K562 (cell line): ENCODE measurements at regions not wholly inside any gene's neighbourhood (a gene's known extent, or its start where the extent isn't known, plus 50 kb on each side); places are given as distances from the start of the nearest gene placed in this dataset.

ENCODE experiments used
- ATAC-seq: fragments of 200-7000 bp; cut with Tn5 transposase; 3 replicates; pipeline ENCODE4 v1.9.1; 2020; ENCODE audit warnings: moderate library complexity
- BruUV-seq: library from RNA; stranded (reverse); fragments of 400-500 nt; replicated peaks from 2 replicates; lab custom pipeline; 2021; lab: Mats Ljungman, UMichigan
- CTCF ChIA-PET: fragments of 300-600 bp; formaldehyde crosslinking; extraction: SDS; loops from one replicate; lab custom pipeline; 2021; ENCODE audit warnings: low intra/inter-chr PET ratio; lab: Yijun Ruan, JAX
- POLR2A ChIA-PET: fragments of 300-600, 350-650 bp; sonication (Branson Sonifier 250); formaldehyde crosslinking; extraction: SDS; loops from one replicate; lab custom pipeline; 2021; ENCODE audit warnings: antibody characterized with exemption, inconsistent platforms; lab: Yijun Ruan, JAX
- DNase-seq, 4 experiments: peaks; one replicate each; pipeline versions ENCODE4 v3.0.0 to v3.0.0-alpha.2; 2011 to 2018; ENCODE audit warnings: low spot score in 3 of 4, mixed read lengths in 3 of 4; ENCODE audit errors: extremely low read depth in 1 of 4
- FAIRE-seq: peaks from 2 replicates; lab custom pipeline; 2011; peaks lifted over from hg19 to GRCh38; lab: Jason Lieb, UNC
- H2AFZ ChIP-seq: 2 replicates; pipeline ENCODE4 v1.6.0; 2011; ENCODE audit warnings: low read depth, low read length, control low read depth, inconsistent platforms
- H3K27ac ChIP-seq: fragments of 200-600 bp; 3 replicates; pipeline ENCODE4 v1.8.0; 2011; ENCODE audit warnings: low read depth, mild to moderate bottlenecking, control low read depth, inconsistent platforms, low read length, moderate library complexity, mixed read lengths; ENCODE audit errors: extremely low read depth
- H3K27me3 ChIP-seq, 2 experiments: fragments of 300-600 bp in 1 of 2; 2 replicates in 1 of 2; 3 replicates in 1 of 2; pipeline versions ENCODE4 v1.6.0 to v1.8.0; 2011; ENCODE audit warnings: inconsistent platforms in 2 of 2, low read length in 2 of 2, mild to moderate bottlenecking in 1 of 2, mixed read lengths in 1 of 2, moderate library complexity in 1 of 2; ENCODE audit not compliant: control insufficient read depth in 2 of 2, insufficient read depth in 2 of 2
- H3K36me3 ChIP-seq: fragments of 300-600 bp; 3 replicates; pipeline ENCODE4 v1.8.0; 2011; ENCODE audit warnings: mild to moderate bottlenecking, low read length, inconsistent platforms; ENCODE audit not compliant: control insufficient read depth, insufficient read depth
- H3K4me1 ChIP-seq, 2 experiments: fragments of 200-600 bp in 1 of 2; replicated peaks in 1 of 2; 2 replicates in 1 of 2; 3 replicates in 1 of 2; pipeline versions ENCODE4 v1.5.1 to v1.8.0; 2011; ENCODE audit warnings: inconsistent platforms in 2 of 2, low read length in 2 of 2, mild to moderate bottlenecking in 1 of 2, mixed read lengths in 1 of 2, moderate library complexity in 1 of 2; ENCODE audit not compliant: control insufficient read depth in 2 of 2, insufficient read depth in 2 of 2
- H3K4me2 ChIP-seq: 2 replicates; pipeline ENCODE4 v1.6.1; 2011; ENCODE audit warnings: low read length, control low read depth, inconsistent platforms, mixed read lengths; ENCODE audit not compliant: insufficient read depth
- H3K4me3 ChIP-seq: fragments of 200-600 bp; sonication (generic), shearing (Covaris generic); 2 replicates; pipeline ENCODE4 v1.5.1; 2016; ENCODE audit warnings: control low read depth, inconsistent platforms
- H3K79me2 ChIP-seq: fragments of 200-600 bp; 3 replicates; pipeline ENCODE4 v1.8.0; 2011; ENCODE audit warnings: low read length, inconsistent platforms; ENCODE audit not compliant: control insufficient read depth, insufficient read depth
- H3K9ac ChIP-seq, 2 experiments: 2 replicates each; pipeline versions ENCODE4 v1.6.0 to v1.6.1; 2011; ENCODE audit warnings: low read depth in 2 of 2, low read length in 2 of 2, control low read depth in 1 of 2, inconsistent platforms in 1 of 2, mild to moderate bottlenecking in 1 of 2, mixed read lengths in 1 of 2; ENCODE audit not compliant: insufficient read depth in 1 of 2
- H3K9me1 ChIP-seq: one replicate; pipeline ENCODE4 v1.6.0; 2011; ENCODE audit warnings: inconsistent platforms, mild to moderate bottlenecking, low read length, moderate library complexity; ENCODE audit not compliant: control insufficient read depth, insufficient read depth
- H3K9me3 ChIP-seq: replicated peaks from 2 replicates; pipeline ENCODE4 v1.5.1; 2011; ENCODE audit warnings: low read depth, low read length, inconsistent platforms; ENCODE audit not compliant: control insufficient read depth, insufficient read depth
- H4K20me1 ChIP-seq: replicated peaks from 2 replicates; pipeline ENCODE4 v1.6.1; 2011; ENCODE audit warnings: low read length, inconsistent platforms, mixed read lengths; ENCODE audit not compliant: control insufficient read depth, insufficient read depth
- ELK1 ChIP-seq: sonication (generic); formaldehyde crosslinking; IDR thresholded peaks from 2 replicates; pipeline ENCODE4 v1.8.1; 2022; ENCODE audit warnings: missing genetic modification reagents
- NCOA6 ChIP-seq: fragments of 450-650 bp; IDR thresholded peaks from 2 replicates; pipeline ENCODE4 v1.6.1; 2017; ENCODE audit warnings: mild to moderate bottlenecking
- STAT5B ChIP-seq: fragments of 250-450 bp; sonication (Bioruptor Pico); IDR thresholded peaks from 2 replicates; pipeline ENCODE4 v1.8.0; 2021; ENCODE audit warnings: mild to moderate bottlenecking, inconsistent platforms
- THAP12 ChIP-seq: fragments of 250-450 bp; sonication (Bioruptor Pico); IDR thresholded peaks from 2 replicates; pipeline ENCODE4 v1.9.0; 2021; ENCODE audit warnings: mild to moderate bottlenecking, inconsistent platforms
- ZBTB43 ChIP-seq: sonication (generic); formaldehyde crosslinking; IDR thresholded peaks from 2 replicates; pipeline ENCODE4 v1.8.0; 2023; ENCODE audit warnings: mild to moderate bottlenecking, missing genetic modification reagents
- ZC3H11A ChIP-seq: IDR thresholded peaks from 2 replicates; pipeline ENCODE4 v1.6.1; 2012; ENCODE audit warnings: low read depth, low read length, improper control_type of control experiment
- WGBS: fragments of 100-300 bp; shearing (Covaris generic); methylation state at CpG from one replicate; pipeline ENCODE4 v1.1.6; 2016; ENCODE audit warnings: low coverage, mixed read lengths; ENCODE audit not compliant: insufficient coverage; ENCODE audit errors: missing lambda C conversion rate; 5-methylcytosine and 5-hydroxymethylcytosine counted together
- in situ Hi-C: fragments of 300-500 bp; cut with MboI; formaldehyde crosslinking; loops from 4 replicates; pipeline ENCODE4 v1.15.0; 2018; ENCODE audit warnings: inconsistent platforms, mixed read lengths
- intact Hi-C: fragments of 100-400 bp; cut with micrococcal nuclease; formaldehyde crosslinking; loops from 2 replicates; pipeline ENCODE4 v1.14.2; 2022

- Histone ChIP-seq H3K9me1 (no peaks in the 10 kb centered on the region), H4K20me1 (no peaks in the 10 kb centered on the region), H3K79me2 (no peaks in the 10 kb centered on the region), H3K27me3 (no peaks in the 10 kb centered on the region), H2AFZ (no peak overlapping the region), H3K4me2 (no peak overlapping the region), H3K9ac (no peak overlapping the region), H3K9me3 (no peaks in the 10 kb centered on the region), H3K4me3 (no peak overlapping the region), H3K4me1 (peaks cover 30 to 34% of the 10 kb centered on the region in 2 experiments)
- WGBS, result 49% methylated on average over 11 of the region's 11 CpGs
- BruUV-seq, result no TSS peak
- intact Hi-C loops, result no loop called here
- DNase-seq, result no peak
- no peak for TF ChIP-seq ELK1 (CRISPR knock-in tag)
- TF ChIP-seq THAP12 (CRISPR knock-in tag), result no peak
- TF ChIP-seq ZC3H11A, result no peak
- TF ChIP-seq STAT5B, result no peak
- no peak for TF ChIP-seq ZBTB43 (CRISPR knock-in tag)
- TF ChIP-seq NCOA6, result no peak
- TF ChIP-seq, all 486 proteins: peak for 0
- Histone ChIP-seq H3K36me3 (no peaks in the 10 kb centered on the region), H3K27ac (no peak overlapping the region)
- in situ Hi-C loops, result no loop called here
- FAIRE-seq, result no peak
- POLR2A ChIA-PET, result no interaction called here
- CTCF ChIA-PET, result no interaction called here
- no peak for ATAC-seq
Observed at GRCh38 chr7:101731502-101732084, 85.8 kb upstream of the CUX1 start.
